Motor neuron (in vitro differentiated cells): ENCODE measurements at regions not wholly inside any gene's neighbourhood (a gene's known extent, or its start where the extent isn't known, plus 50 kb on each side); places are given as distances from the start of the nearest gene placed in this dataset.
A peak's percentile ranks its signal among the peaks of the same experiment; 100 is the strongest.

Experiments used
- ATAC-seq, 8 experiments: fragments of 200-7000 bp; cut with Tn5 transposase; replicated peaks in 6 of 8; 2 replicates each; pipeline ENCODE4 v1.8.0; 2021; ENCODE audit warnings: mild to moderate bottlenecking in 8 of 8, moderate library complexity in 8 of 8
- H3K27ac ChIP-seq, 2 donors: fragments of 250-450 bp; sonication (Bioruptor Pico); 2 replicates each; pipeline ENCODE4 v1.9.0; 2021; ENCODE audit warnings: antibody characterized with exemption in 2 of 2, mild to moderate bottlenecking in 2 of 2, moderate library complexity in 1 of 2
- H3K4me1 ChIP-seq, 2 donors: fragments of 250-450 bp; sonication (Bioruptor Pico); replicated peaks in 1 of 2; 2 replicates each; pipeline ENCODE4 v1.6.1; 2021; ENCODE audit warnings: antibody characterized with exemption in 2 of 2, mild to moderate bottlenecking in 2 of 2, moderate library complexity in 1 of 2
- H3K4me3 ChIP-seq, 5 donors: fragments of 250-450 bp; sonication (Bioruptor Pico); 2 replicates each; pipeline ENCODE4 v1.9.0; 2021; ENCODE audit warnings: antibody characterized with exemption in 5 of 5, mild to moderate bottlenecking in 5 of 5, moderate library complexity in 4 of 5
- WGBS, 10 experiments: fragments of 450-650 bp; shearing (Covaris generic); methylation state at CpG; one replicate each; pipeline ENCODE4 v1.0.0; 2022; 5-methylcytosine and 5-hydroxymethylcytosine counted together
- in situ Hi-C, 9 experiments: fragments of 400-800 bp; cut with MboI; loops; one replicate each; pipeline ENCODE4 v1.15.0; 2021; ENCODE audit warnings: low sequenced_read_pairs in 9 of 9, low pct_unique_long_range_greater_than_20kb in 2 of 9; ENCODE audit not compliant: unreplicated experiment in 9 of 9

- Histone ChIP-seq H3K27ac (no peak overlapping the region), H3K4me1 (peaks cover 36 to 39% of the 10 kb centered on the region in 2 donors), H3K4me3 (no peak overlapping the region)
- no peak for ATAC-seq
- in situ Hi-C loops, result no loop called here
- WGBS, 10 experiments, result 35 to 100% (median 81%) methylated on average over 1 to 11 of the region's 13 CpGs
Measured at GRCh38 chr2:8159211-8159965, 522.5 kb upstream of the ID2 start.

GRCh38 chr2:8159966-8160603, 521.8 kb upstream of the ID2 start:
- in situ Hi-C loops, result no loop called here
- Histone ChIP-seq H3K4me1 (peaks cover 36 to 39% of the 10 kb centered on the region in 2 donors), H3K4me3 (no peak overlapping the region), H3K27ac (no peak overlapping the region)
- ATAC-seq, result no peak
- WGBS, 10 experiments, result 17 to 92% (median 60%) methylated on average over 1 to 3 of the region's 4 CpGs; no CpG with 5 or more reads in 2 of the 10 experiments

DNA sequence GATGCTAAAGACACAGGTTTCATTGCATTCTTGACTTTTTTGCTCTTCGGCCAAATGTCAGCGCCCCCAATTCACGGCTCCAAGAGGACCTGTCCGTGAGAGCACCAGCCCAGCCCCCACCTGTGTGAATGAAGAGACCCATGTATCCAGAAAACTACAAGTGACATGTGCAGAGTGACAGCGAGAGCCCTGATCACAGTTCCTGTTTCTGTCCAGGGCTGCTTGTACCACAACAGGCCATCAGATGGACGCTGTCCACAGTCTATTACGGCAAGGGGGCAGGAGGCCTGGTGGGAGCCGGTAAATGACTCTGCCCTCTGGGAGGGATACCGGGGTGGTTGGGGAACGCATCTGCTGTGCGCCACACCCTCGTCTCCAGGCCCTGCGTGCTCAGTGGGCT, 520.9 kb upstream of the ID2 start:
- in situ Hi-C loops, result no loop called here
- Histone ChIP-seq H3K27ac (no peak overlapping the region), H3K4me1 (peaks cover 36 to 39% of the 10 kb centered on the region in 2 donors), H3K4me3 (no peak overlapping the region)
- WGBS, 10 experiments, result 60 to 93% (median 83%) methylated on average over 1 to 8 of the region's 13 CpGs; no CpG with 5 or more reads in 5 of the 10 experiments
- no peak for ATAC-seq

DNA sequence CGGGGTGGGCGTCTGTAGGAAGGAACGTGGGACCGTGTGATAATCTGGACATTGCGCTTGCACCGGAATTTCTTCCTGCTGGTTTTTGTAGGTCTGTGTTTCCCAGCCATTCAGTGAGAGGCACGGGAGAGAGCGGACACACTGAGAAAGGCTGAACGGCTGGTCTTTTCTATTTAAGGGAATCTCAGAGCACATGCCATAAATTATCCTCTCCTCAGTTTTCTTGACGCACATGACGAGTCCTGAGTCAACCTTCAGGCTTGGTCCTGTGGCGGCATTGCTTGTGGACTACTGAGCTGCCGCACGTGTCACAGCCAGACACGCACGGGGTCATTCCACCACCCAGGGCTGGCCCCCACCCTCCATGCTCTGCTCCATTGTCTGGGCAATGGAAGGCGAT, 519.3 kb upstream of the ID2 start:
- peak in 5 of 8 experiments; percentile 96 to 99 (median 98) for ATAC-seq
- H3K4me3 ChIP-seq, result no peak overlapping the region
- in situ Hi-C loops, result no loop called here
- H3K27ac ChIP-seq, result peak overlapping the region; percentile 67 to 82
- WGBS, 10 experiments, result 0 to 90% (median 60%) methylated on average over 1 to 14 of the region's 17 CpGs; no CpG with 5 or more reads in 5 of the 10 experiments
- peaks cover 35 to 39% of the 10 kb centered on the region in 2 donors for H3K4me1 ChIP-seq

GRCh38 chr2:8165550-8165949, 516.3 kb upstream of the ID2 start:
- WGBS, 10 experiments, result 86 to 100% (median 94%) methylated on average over 1 to 5 of the region's 5 CpGs; no CpG with 5 or more reads in 1 of the 10 experiments
- no peak for ATAC-seq
- no peak overlapping the region for H3K27ac ChIP-seq

DNA sequence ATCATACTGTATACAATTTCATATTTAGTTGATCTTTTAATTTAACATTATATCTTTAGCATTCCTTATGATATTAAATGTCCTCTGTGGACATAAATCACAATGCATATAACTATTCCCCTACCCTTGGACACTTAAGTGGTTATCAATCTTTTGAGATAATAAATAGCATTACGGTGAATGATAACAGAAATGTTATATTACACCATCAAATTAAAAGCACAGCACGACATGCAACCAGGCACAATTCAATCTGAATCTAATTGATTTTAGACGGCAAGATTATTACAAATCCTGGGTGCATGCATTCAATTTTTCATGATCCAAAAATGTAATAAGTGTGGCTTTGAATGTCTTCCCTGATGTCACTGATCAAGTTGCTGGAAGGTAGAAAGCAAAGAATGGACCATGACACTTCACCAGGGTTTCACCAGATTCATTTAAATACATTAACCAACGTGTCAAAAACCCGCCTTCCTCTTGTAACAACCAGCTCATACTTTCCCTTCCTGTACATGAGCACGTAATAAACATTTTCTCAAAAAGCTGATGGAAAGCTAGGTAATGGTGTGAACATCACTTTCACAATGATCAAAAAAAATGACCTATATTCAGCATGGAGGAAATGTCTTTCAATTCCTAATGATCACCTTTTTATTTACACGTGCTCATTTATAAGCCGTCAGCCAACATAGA, 513.7 kb upstream of the ID2 start:
- Histone ChIP-seq H3K4me3 (no peak overlapping the region), H3K27ac (no peak overlapping the region), H3K4me1 (peaks cover 6 to 34% of the 10 kb centered on the region in 2 donors)
- in situ Hi-C loops, result no loop called here
- WGBS, 10 experiments, result 60 to 96% (median 83%) methylated on average over 2 to 8 of the region's 8 CpGs
- ATAC-seq, result no peak

More at GRCh38 chr2:8165550-8165949, 516.3 kb upstream of the ID2 start:
- Histone ChIP-seq H3K4me3 (no peak overlapping the region), H3K4me1 (peaks cover 18 to 40% of the 10 kb centered on the region in 2 donors)
- in situ Hi-C loops, result no loop called here

GRCh38 chr2:8168876-8169424, 512.9 kb upstream of the ID2 start:
- Histone ChIP-seq H3K4me3 (no peak overlapping the region), H3K4me1 (peaks cover 6 to 34% of the 10 kb centered on the region in 2 donors), H3K27ac (no peak overlapping the region)
- in situ Hi-C loops, result no loop called here
- no peak for ATAC-seq
- 40 to 100% (median 87%) methylated on average over 1 to 2 of the region's 2 CpGs; no CpG with 5 or more reads in 4 of the 10 experiments for WGBS, 10 experiments

GRCh38 chr2:8169443-8169842, 512.4 kb upstream of the ID2 start:
- 0 to 100% (median 52%) methylated on average over 1 to 3 of the region's 3 CpGs; no CpG with 5 or more reads in 2 of the 10 experiments for WGBS, 10 experiments
- ATAC-seq, result no peak
- in situ Hi-C loops, result no loop called here

GRCh38 chr2:8170552-8171327, 511.1 kb upstream of the ID2 start:
- in situ Hi-C loops, result no loop called here
- no peak overlapping the region for H3K4me3 ChIP-seq
- WGBS, 10 experiments, result 40 to 86% (median 72%) methylated on average over 2 to 6 of the region's 7 CpGs; no CpG with 5 or more reads in 1 of the 10 experiments
- peaks cover 6 to 34% of the 10 kb centered on the region in 2 donors for H3K4me1 ChIP-seq
- H3K27ac ChIP-seq, result no peak overlapping the region
- peak in 5 of 8 experiments; percentile 39 to 78 (median 45) for ATAC-seq

More at GRCh38 chr2:8169443-8169842, 512.4 kb upstream of the ID2 start:
- Histone ChIP-seq H3K4me1 (peaks cover 6 to 34% of the 10 kb centered on the region in 2 donors), H3K4me3 (no peak overlapping the region), H3K27ac (no peak overlapping the region)

- in situ Hi-C loops, result no loop called here
- WGBS, 10 experiments, result 0 to 100% (median 40%) methylated on average over 1 to 2 of the region's 2 CpGs; no CpG with 5 or more reads in 2 of the 10 experiments
- Histone ChIP-seq H3K4me1 (peaks cover 6 to 34% of the 10 kb centered on the region in 2 donors), H3K27ac (no peak overlapping the region), H3K4me3 (no peak overlapping the region)
- peak in 3 of 8 experiments; percentile 34 to 45 (median 43) for ATAC-seq
Measured at GRCh38 chr2:8171608-8172007, 510.2 kb upstream of the ID2 start.

DNA sequence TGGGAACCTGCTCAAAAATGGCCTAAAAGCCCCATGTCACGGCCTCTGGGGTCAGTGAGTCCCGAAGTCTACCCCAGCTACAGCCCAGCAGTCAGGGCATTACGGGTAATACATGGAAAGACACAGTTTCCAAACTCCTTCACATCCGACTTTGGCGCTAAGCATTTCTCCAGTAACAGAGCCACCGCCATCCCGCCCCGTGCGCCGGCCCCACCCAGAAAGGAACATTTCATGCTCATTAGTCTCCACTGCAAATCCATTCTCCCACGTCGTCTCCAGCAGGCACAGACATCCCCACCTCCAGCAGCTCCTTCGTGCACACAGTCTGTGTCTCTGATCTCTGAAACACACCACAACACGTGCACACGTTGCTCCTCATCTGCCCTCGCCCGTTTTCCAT, 509.2 kb upstream of the ID2 start:
- 67 to 100% (median 99%) methylated on average over 1 to 8 of the region's 17 CpGs; no CpG with 5 or more reads in 6 of the 10 experiments for WGBS, 10 experiments
- Histone ChIP-seq H3K4me1 (peaks cover 6 to 34% of the 10 kb centered on the region in 2 donors), H3K4me3 (no peak overlapping the region), H3K27ac (no peak overlapping the region)
- in situ Hi-C loops, result no loop called here
- no peak for ATAC-seq

DNA sequence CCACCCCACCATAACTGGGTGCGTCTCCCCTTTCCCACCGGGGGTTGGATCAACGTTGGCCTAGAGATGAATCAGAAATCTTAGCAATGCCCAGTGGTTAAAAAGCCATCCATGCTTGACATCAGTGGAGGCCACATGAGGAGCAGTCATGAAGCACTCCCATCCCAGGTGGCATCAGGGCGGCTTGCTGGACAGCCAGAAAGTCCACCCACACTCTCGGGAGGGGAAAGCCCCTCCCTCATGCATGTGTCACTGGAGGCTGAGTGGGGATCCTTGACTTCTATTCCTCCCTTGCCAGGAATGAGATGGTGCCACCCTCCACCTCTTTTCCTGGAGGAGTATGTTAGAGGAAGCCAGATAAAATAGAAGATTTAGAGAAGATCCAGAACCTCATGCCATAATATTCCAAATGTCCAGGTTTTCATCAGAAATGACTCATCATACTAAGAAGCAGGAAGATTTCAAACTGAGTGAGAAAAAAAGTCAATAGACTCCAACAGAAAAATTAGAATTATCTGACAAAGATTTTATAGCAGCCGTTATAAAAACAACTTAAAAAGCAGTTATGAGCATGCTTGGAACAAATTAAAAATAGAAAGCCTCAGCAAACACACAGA, 507.1 kb upstream of the ID2 start:
- Histone ChIP-seq H3K27ac (no peak overlapping the region), H3K4me1 (peaks cover 6 to 19% of the 10 kb centered on the region in 2 donors), H3K4me3 (no peak overlapping the region)
- WGBS, 10 experiments, result 7 to 100% (median 82%) methylated on average over 1 to 3 of the region's 6 CpGs; no CpG with 5 or more reads in 1 of the 10 experiments
- ATAC-seq, result peak in 2 of 8 experiments; percentile 67 to 87
- in situ Hi-C loops, result no loop called here
